ENCODE measurements at regions not wholly inside any gene's neighbourhood (a gene's known extent, or its start where the extent isn't known, plus 50 kb on each side); places are given as distances from the start of the nearest gene placed in this dataset.
A peak's percentile ranks its signal among the peaks of the same experiment; 100 is the strongest.

DNA sequence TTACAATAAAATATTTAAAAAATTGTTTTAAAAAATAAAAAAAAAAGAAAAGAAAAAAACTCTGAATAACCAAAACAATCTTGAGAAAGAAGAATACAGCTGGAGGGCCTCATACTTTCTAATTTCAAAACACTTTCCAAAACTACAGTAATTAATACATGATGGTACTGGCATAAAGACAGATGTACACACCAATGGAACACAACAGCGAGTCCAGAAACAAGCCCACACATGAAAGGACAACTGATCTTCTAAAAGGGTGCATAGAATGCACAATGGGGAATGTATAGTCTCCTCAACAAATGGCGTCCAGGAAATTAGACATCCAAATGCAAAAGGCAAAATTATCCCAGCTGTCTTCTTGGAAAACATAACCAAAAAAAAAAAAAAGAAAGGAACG lies 99.6 kb downstream of the LURAP1L start:
- DNase-seq (ENCODE audit: low spot score) = no peak

DNA sequence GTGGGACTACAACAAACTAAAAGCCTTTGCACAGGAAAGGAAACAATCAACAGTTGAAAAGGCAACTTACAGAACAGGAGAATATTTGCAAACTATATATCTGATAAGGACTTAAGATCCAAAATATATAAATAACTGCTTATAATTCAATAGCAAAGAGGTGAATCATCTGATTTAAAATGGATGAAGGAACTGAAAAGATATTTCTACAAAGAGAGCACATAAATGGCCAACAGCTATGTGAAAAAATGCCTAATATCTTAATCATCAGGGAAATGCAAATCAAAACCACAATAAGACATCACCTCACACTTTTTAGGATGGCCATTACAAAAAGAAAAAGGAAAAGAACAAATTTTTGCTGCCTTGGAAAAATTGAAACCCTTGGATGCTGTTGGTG lies 100.4 kb downstream of the LURAP1L start:
- DNase-seq (ENCODE audit: low spot score) = no peak

GRCh38 chr9:12876872-12877271 lies 102.1 kb downstream of the LURAP1L start:
- no peak for DNase-seq (ENCODE audit: low spot score)

DNA sequence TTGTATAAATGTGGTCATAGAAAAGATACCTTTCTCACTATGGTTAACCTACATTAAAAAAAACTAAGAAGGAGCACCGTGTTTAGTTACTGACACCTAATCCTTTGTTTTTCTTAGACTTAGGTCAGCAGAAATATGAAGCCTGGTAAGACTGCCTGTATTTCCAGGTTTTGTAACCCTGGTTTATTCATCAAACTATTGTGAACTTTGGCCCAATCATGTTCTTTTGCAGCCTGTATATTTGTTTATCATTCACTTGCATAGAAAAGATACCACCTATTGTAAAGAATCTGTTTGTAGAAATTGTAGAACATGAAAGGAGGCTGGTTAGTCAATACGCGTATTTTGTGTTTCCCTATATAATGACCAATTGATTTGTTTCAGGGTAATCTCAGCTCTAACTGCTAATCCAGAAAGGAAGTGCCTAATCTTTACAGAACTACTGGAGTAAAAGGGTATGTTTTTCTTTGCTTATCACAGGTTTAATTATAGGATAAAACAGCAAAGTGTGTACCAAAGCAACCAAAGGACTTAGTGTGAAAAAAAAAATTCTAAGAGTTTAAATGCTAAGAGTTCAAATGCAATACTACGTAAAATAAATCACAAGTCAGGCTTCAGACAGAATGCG lies 103.6 kb downstream of the LURAP1L start:
- DNase-seq (ENCODE audit: low spot score) = no peak

GRCh38 chr9:12879961-12880360 lies 105.1 kb downstream of the LURAP1L start:
- DNase-seq (ENCODE audit: low spot score) = no peak

GRCh38 chr9:12880406-12881015 lies 105.7 kb downstream of the LURAP1L start:
- no peak for DNase-seq (ENCODE audit: low spot score)

DNA sequence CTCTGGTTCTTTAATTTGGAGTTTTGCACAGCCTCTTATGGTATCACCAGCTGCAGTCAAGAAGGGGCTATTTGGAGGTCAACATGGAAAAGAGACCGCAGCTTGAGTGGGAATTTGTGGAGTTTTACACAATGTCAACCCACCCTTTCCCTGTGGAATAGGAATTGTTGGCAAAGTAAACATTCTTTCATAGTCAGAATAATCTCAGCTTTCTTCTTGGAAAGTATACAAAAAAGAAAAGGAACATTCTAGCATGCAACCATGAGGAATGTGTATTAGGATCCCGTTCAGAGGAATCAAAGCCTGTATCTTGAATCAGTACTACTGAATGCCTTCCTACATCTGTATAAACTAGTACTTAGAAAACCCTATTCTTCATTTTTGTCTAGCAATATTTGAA lies 107.6 kb downstream of the LURAP1L start:
- DNase-seq (ENCODE audit: low spot score) = no peak

- DNase-seq (ENCODE audit: low spot score) = peak; percentile 47
These were observed 110.0 kb downstream of the LURAP1L start for GRCh38 chr9:12884736-12885395.

GRCh38 chr9:12889402-12890106 lies 114.7 kb downstream of the LURAP1L start:
- no peak for DNase-seq (ENCODE audit: low spot score)

DNA sequence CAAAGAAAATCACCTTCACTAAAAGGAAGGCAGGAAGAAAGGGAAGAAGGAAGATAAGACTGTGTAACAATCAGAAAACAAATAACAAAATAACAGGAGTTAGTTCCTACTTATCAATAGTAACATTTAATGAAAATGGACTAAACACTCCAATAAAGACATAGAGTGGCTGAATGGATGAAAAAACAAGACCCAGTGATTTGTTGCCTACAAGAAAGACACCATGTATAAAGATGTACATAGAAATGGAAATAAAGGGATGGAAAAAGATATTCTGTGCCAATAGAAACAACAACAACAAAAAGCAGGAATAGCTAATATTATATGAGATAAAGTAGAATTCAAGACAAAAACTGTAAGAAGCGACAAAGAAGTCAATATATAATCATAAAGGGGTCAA lies 116.8 kb downstream of the LURAP1L start:
- DNase-seq (ENCODE audit: low spot score) = no peak

- no peak for DNase-seq (ENCODE audit: low spot score)
These were observed 128.5 kb downstream of the LURAP1L start for GRCh38 chr9:12903316-12903715.

- DNase-seq (ENCODE audit: low spot score) = no peak
These were observed 129.6 kb downstream of the LURAP1L start for GRCh38 chr9:12904261-12905000.

DNA sequence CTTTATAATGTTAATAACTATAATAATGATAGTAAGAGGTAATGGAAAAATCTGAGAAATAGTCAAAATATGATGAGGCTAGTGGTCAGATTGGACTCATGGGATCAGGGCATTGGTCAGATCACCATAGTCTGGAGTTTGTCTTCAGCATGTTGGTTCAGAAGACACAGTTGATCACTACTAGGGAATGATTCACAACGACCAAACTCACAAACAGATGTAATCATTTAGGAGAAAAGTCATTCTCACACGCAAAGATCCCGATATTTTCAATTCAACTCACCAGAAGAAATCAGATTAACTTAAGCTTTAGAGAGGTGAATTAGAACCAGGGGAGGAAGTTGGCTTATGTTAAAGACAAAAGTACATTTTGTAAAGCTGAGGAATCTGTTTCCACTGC lies 131.8 kb downstream of the LURAP1L start:
- no peak for DNase-seq (ENCODE audit: low spot score)

GRCh38 chr9:12908895-12909294 lies 134.1 kb downstream of the LURAP1L start:
- no peak for DNase-seq (ENCODE audit: low spot score)

DNA sequence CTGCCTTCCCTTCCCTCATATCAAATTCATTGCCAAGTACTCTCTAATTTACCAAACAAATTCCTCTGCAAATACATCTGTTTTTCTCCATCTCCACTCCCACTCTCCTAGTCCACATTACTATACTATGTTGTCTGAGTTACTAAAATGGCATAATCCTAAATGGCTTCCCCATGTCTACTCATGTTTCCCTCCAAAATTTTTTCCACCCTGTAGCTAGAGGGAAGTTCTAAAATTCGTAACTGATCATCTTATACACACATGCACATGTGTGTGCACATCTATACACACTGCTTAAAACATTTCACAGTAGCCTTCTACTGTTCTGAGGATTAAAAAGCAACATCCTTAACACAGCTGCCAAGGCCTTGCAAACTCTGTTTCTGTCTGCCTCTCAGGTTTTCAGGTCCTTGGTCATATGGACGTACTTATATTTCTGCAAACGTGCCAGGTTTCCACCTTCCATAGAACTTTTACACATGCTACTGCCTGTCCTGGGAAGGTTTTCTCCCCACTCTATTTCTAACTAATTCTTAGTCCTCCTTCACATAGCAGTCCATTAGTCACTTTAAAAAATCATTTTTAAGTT lies 140.6 kb downstream of the LURAP1L start:
- no peak for DNase-seq (ENCODE audit: low spot score)

GRCh38 chr9:12916042-12916441 lies 141.2 kb downstream of the LURAP1L start:
- peak; percentile 90 for DNase-seq (ENCODE audit: low spot score)

GRCh38 chr9:12920437-12920836 lies 145.6 kb downstream of the LURAP1L start:
- no peak for DNase-seq (ENCODE audit: low spot score)

- DNase-seq (ENCODE audit: low spot score) = no peak
These were observed 146.8 kb downstream of the LURAP1L start for GRCh38 chr9:12921621-12922020.

DNA sequence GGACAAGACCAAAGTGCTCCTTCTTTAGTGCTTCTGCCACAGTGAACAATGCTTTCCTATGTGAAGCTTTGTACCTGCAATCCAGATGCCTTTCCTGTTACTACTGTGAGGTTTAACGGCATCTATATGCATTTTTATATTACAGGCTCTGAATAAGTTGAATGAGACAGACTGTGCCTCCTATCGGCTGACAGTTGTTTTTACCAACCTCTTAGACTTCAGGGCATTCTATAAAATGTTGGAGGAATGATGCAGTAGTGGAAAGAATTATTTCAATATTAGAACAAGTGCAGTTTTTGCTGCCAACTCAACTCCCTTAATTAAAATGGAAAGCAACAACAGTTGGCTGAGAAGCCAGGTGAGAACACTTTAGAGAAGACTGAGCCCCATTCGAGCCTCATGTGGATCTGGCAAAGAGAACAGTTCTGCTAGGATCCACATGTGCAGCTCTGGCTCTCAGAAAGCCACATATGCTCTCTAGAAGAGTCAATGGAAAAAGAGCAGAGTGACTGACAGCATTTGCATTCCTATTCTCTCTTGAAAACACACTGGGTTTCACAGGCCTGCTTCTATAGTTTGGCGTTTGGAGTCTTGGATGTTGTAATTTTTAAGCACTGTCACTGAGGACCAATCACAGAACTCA lies 147.5 kb downstream of the LURAP1L start:
- no peak for DNase-seq (ENCODE audit: low spot score)

DNA sequence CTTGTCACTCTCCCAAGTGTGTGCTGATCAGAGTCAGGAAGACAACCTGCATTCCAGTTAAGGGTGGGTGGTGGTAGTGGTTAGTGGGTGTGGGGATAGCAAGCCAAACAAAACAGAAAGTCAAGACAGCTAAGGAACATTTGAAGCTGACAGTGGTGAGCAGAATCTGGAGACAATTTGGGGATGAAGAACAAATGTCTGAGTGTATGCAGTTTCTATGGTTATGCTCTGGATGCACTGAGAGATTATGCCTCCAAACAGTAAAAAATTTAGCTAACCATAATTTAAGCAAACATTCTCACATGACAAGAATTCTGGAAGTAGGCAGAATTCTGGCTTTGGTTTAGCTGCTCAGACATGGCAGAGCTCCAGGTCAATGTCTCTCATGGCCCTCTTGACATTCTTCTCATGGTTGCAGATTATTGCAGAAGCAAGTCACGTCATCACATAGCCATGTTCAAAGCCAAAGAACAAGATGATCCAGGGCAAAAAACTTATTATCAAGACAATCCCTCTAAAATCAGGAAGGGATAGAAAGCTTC lies 148.7 kb downstream of the LURAP1L start:
- no peak for DNase-seq (ENCODE audit: low spot score)

DNA sequence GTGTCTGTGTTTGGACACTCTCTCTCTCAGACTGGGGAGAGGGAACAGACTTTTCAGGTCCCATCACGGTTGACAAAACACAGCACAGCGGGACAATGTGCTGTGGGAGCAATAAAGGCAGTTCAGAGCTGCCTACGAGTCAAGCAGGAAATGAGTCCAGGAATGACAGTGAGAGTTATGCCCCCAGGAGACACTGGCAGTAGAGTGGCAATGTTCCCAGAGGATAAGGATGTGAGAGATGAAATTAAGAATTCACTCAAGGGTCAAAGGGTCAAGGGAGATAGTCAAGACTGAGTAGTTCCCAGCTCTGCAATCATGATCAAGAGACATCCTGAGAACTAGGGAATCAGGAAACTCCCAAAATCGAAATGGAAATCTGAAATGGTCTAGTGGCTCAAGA lies 156.1 kb downstream of the LURAP1L start:
- DNase-seq (ENCODE audit: low spot score) = no peak

All from globus pallidus (tissue), 1 donor.